ENCODE measurements at regions not wholly inside any gene's neighbourhood (a gene's known extent, or its start where the extent isn't known, plus 50 kb on each side); places are given as distances from the start of the nearest gene placed in this dataset.

DNA sequence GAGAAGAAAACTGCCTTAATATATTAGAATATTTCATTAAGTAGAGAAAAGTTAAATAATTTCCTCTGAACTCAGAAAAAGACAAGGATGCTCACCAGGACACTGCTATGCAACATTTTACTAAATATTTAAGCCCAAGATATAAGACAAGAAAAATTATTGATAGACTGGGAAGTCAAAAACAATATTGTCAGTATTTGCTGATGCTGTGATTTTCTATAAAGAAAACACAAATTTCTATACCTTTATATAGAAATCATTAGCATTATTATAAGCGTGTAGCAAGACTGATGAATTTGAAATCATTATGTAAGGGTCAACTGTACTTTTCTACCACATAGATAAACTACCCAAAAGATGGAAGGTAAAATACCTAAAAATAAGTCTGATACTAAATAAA lies 451.0 kb downstream of the RNF144A start:
- Mint-ChIP-seq H3K27ac (no peak overlapping the region), H3K4me1 (no peaks in the 10 kb centered on the region), H3K36me3 (no peaks in the 10 kb centered on the region), H3K9me3 (peaks cover 9 to 20% (median 15%) of the 10 kb centered on the region in 7 donors), H3K4me3 (no peak overlapping the region), H3K27me3 (ENCODE audit: low read depth in 3 of 3) (peaks cover 0 to 5% (median 0%) of the 10 kb centered on the region in 3 donors)
- intact Hi-C loops (cut with micrococcal nuclease): no loop called here
- Histone ChIP-seq H3K27ac (ENCODE audit: low read depth in 1 of 2, low read length in 2 of 2) (no peak overlapping the region), H3K4me3 (replicated peaks in 1 of 3; ENCODE audit: low read depth in 2 of 3, low read length in 3 of 3) (no peak overlapping the region), H3K36me3 (replicated peaks in 1 of 2; ENCODE audit: control insufficient read depth in 1 of 2, insufficient read depth in 2 of 2, low read length in 2 of 2) (no peaks in the 10 kb centered on the region), H3K79me2 (ENCODE audit: insufficient read depth, low read length) (no peaks in the 10 kb centered on the region), H3K9ac (ENCODE audit: insufficient read depth, low read length, poor library complexity, severe bottlenecking) (no peak overlapping the region), H2AFZ (ENCODE audit: insufficient read depth, low read depth, low read length, poor library complexity, severe bottlenecking) (no peak overlapping the region), H3K9me3 (replicated peaks in 1 of 2; ENCODE audit: control insufficient read depth in 1 of 2, insufficient read depth in 1 of 2, low read length in 2 of 2) (peaks cover 7 to 10% of the 10 kb centered on the region in 2 donors), H3K27me3 (ENCODE audit: control insufficient read depth in 2 of 2, insufficient read depth in 2 of 2, low read length in 2 of 2) (no peaks in the 10 kb centered on the region), H3K4me2 (replicated peaks; ENCODE audit: extremely low read depth, low read length, poor library complexity, severe bottlenecking) (no peak overlapping the region), H3K4me1 (ENCODE audit: control insufficient read depth in 1 of 2, insufficient read depth in 2 of 2, low read length in 2 of 2) (no peaks in the 10 kb centered on the region), H4K20me1 (ENCODE audit: insufficient read depth, low read length) (no peaks in the 10 kb centered on the region)
- no peak for DNase-seq
- TF ChIP-seq, protein P1, sequence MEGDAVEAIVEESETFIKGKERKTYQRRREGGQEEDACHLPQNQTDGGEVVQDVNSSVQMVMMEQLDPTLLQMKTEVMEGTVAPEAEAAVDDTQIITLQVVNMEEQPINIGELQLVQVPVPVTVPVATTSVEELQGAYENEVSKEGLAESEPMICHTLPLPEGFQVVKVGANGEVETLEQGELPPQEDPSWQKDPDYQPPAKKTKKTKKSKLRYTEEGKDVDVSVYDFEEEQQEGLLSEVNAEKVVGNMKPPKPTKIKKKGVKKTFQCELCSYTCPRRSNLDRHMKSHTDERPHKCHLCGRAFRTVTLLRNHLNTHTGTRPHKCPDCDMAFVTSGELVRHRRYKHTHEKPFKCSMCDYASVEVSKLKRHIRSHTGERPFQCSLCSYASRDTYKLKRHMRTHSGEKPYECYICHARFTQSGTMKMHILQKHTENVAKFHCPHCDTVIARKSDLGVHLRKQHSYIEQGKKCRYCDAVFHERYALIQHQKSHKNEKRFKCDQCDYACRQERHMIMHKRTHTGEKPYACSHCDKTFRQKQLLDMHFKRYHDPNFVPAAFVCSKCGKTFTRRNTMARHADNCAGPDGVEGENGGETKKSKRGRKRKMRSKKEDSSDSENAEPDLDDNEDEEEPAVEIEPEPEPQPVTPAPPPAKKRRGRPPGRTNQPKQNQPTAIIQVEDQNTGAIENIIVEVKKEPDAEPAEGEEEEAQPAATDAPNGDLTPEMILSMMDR (IDR thresholded peaks at IDR 0.05): no peak
- no CpG with 5 or more reads among the region's 1 CpG for WGBS (ENCODE audit: insufficient coverage)

DNA sequence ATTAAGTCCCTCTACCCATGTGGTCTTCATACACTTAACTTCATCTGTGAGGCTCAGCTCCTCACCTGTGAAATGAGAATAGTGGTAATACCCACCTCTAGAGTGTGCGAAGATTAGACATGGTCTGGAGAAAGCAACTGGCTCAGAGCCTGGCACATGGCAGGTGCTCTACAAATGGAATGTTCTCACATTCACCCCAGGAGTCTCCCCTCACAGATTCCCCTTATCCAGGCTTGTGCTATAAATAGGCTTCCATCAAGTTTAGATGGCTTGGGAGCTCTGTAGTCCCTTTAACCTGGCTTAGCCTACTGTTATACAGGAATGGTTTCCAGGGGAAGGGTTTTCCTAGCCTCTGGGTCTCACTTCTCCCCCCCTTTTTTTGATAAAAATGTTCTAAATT lies 455.9 kb downstream of the RNF144A start:
- H4K20me1 ChIP-seq (ENCODE audit: insufficient read depth, low read length): no peaks in the 10 kb centered on the region
- no CpG with 5 or more reads among the region's 1 CpG for WGBS (ENCODE audit: insufficient coverage)
- no peaks in the 10 kb centered on the region for H3K79me2 ChIP-seq (ENCODE audit: insufficient read depth, low read length)
- TF ChIP-seq, protein P1 (IDR thresholded peaks at IDR 0.05): no peak
- Mint-ChIP-seq H3K9me3 (peaks cover 9 to 15% (median 11%) of the 10 kb centered on the region in 7 donors), H3K36me3 (no peaks in the 10 kb centered on the region), H3K27me3 (ENCODE audit: low read depth in 3 of 3) (peaks cover 0 to 5% (median 1%) of the 10 kb centered on the region in 3 donors), H3K4me3 (no peak overlapping the region), H3K4me1 (no peaks in the 10 kb centered on the region), H3K27ac (no peak overlapping the region)
- H3K4me2 ChIP-seq (replicated peaks; ENCODE audit: extremely low read depth, low read length, poor library complexity, severe bottlenecking): no peak overlapping the region
- no peak for DNase-seq
- H3K9ac ChIP-seq (ENCODE audit: insufficient read depth, low read length, poor library complexity, severe bottlenecking): no peak overlapping the region
- no peaks in the 10 kb centered on the region for H3K4me1 ChIP-seq (ENCODE audit: control insufficient read depth in 1 of 2, insufficient read depth in 2 of 2, low read length in 2 of 2)
- H3K27ac ChIP-seq (ENCODE audit: low read depth in 1 of 2, low read length in 2 of 2): no peak overlapping the region
- H3K36me3 ChIP-seq (replicated peaks in 1 of 2; ENCODE audit: control insufficient read depth in 1 of 2, insufficient read depth in 2 of 2, low read length in 2 of 2): no peaks in the 10 kb centered on the region
- peaks cover 7 to 9% of the 10 kb centered on the region in 2 donors for H3K9me3 ChIP-seq (replicated peaks in 1 of 2; ENCODE audit: control insufficient read depth in 1 of 2, insufficient read depth in 1 of 2, low read length in 2 of 2)
- H3K4me3 ChIP-seq (replicated peaks in 1 of 3; ENCODE audit: low read depth in 2 of 3, low read length in 3 of 3): no peak overlapping the region
- no peaks in the 10 kb centered on the region for H3K27me3 ChIP-seq (ENCODE audit: control insufficient read depth in 2 of 2, insufficient read depth in 2 of 2, low read length in 2 of 2)
- intact Hi-C loops (cut with micrococcal nuclease): no loop called here
- no peak overlapping the region for H2AFZ ChIP-seq (ENCODE audit: insufficient read depth, low read depth, low read length, poor library complexity, severe bottlenecking)

Data from CD14-positive monocyte (primary cell).